Esophagus (tissue), 2 donors: ENCODE measurements at regions not wholly inside any gene's neighbourhood (a gene's known extent, or its start where the extent isn't known, plus 50 kb on each side); places are given as distances from the start of the nearest gene placed in this dataset.

Experiments
- H3K27ac ChIP-seq, 2 donors: one replicate each; pipeline ENCODE4 v1.5.1; 2013; ENCODE audit warnings: low read depth in 2 of 2, mild to moderate bottlenecking in 2 of 2, inconsistent platforms in 1 of 2, low read length in 1 of 2, moderate library complexity in 1 of 2
- H3K27me3 ChIP-seq, 2 donors: one replicate each; pipeline ENCODE4 v1.6.1; 2013; ENCODE audit warnings: low read length in 2 of 2, control low read depth in 1 of 2, mild to moderate bottlenecking in 1 of 2; ENCODE audit not compliant: insufficient read depth in 2 of 2, control insufficient read depth in 1 of 2
- H3K36me3 ChIP-seq, 2 donors: one replicate each; pipeline ENCODE4 v1.6.1; 2013; ENCODE audit warnings: low read length in 1 of 2; ENCODE audit not compliant: control insufficient read depth in 2 of 2, insufficient read depth in 2 of 2
- H3K4me1 ChIP-seq, 2 donors: one replicate each; pipeline ENCODE4 v1.6.1; 2013; ENCODE audit warnings: low read length in 1 of 2; ENCODE audit not compliant: control insufficient read depth in 2 of 2, insufficient read depth in 2 of 2
- H3K4me3 ChIP-seq, 2 donors: one replicate each; pipeline ENCODE4 v1.5.1; 2013; ENCODE audit warnings: low read length in 2 of 2, mild to moderate bottlenecking in 2 of 2, low read depth in 1 of 2, moderate library complexity in 1 of 2
- H3K9me3 ChIP-seq, 2 donors: one replicate each; pipeline ENCODE4 v1.6.1; 2013; ENCODE audit warnings: mild to moderate bottlenecking in 2 of 2, low read depth in 1 of 2, low read length in 1 of 2, moderate library complexity in 1 of 2; ENCODE audit not compliant: control insufficient read depth in 2 of 2, insufficient read depth in 1 of 2
- whole genome bisulfite sequencing, 2 donors: extraction: QIAGEN DNeasy Blood & Tissue Kit; methylation state at CpG; one replicate each; pipeline ENCODE4 v1.1.7; 2013; 5-methylcytosine and 5-hydroxymethylcytosine counted together
- donor health status: healthy with polysubstance abuse.
- donor health status: Bipolar disorder and iron deficiency.

- WGBS, 2 donors, result 62% methylated on average over 4 of the region's 4 CpGs
- H3K27ac ChIP-seq, result no peak overlapping the region
- no peaks in the 10 kb centered on the region for H3K36me3 ChIP-seq
- no peaks in the 10 kb centered on the region for H3K9me3 ChIP-seq
- H3K4me1 ChIP-seq, result no peaks in the 10 kb centered on the region
- H3K4me3 ChIP-seq, result no peak overlapping the region
- H3K27me3 ChIP-seq, result no peaks in the 10 kb centered on the region
Measured at GRCh38 chr12:87756111-87756510, 273.1 kb downstream of the C12orf50 start.

GRCh38 chr12:87728931-87729593 is 300.1 kb downstream of the C12orf50 start:
- Histone ChIP-seq H3K27ac (no peak overlapping the region), H3K4me1 (no peaks in the 10 kb centered on the region), H3K27me3 (no peaks in the 10 kb centered on the region), H3K36me3 (no peaks in the 10 kb centered on the region), H3K9me3 (no peaks in the 10 kb centered on the region), H3K4me3 (no peak overlapping the region)
- 60 to 62% methylated on average over 2 of the region's 2 CpGs for WGBS, 2 donors

- 51 to 61% methylated on average over 3 of the region's 3 CpGs for WGBS, 2 donors
- H3K9me3 ChIP-seq, result no peaks in the 10 kb centered on the region
- no peaks in the 10 kb centered on the region for H3K4me1 ChIP-seq
- H3K27ac ChIP-seq, result no peak overlapping the region
- no peaks in the 10 kb centered on the region for H3K27me3 ChIP-seq
- H3K4me3 ChIP-seq, result no peak overlapping the region
- no peaks in the 10 kb centered on the region for H3K36me3 ChIP-seq
Measured at GRCh38 chr12:87720967-87721366, 308.2 kb downstream of the C12orf50 start.

GRCh38 chr12:87704374-87704773 is 324.8 kb downstream of the C12orf50 start:
- no peaks in the 10 kb centered on the region for H3K4me1 ChIP-seq
- H3K4me3 ChIP-seq, result no peak overlapping the region
- no peaks in the 10 kb centered on the region for H3K27me3 ChIP-seq
- no peaks in the 10 kb centered on the region for H3K36me3 ChIP-seq
- H3K9me3 ChIP-seq, result peaks cover 0 to 2% of the 10 kb centered on the region in 2 donors
- 49 to 58% methylated on average over 5 of the region's 5 CpGs for WGBS, 2 donors
- H3K27ac ChIP-seq, result no peak overlapping the region

GRCh38 chr12:87690236-87690810 is 338.9 kb downstream of the C12orf50 start:
- H3K27me3 ChIP-seq, result no peaks in the 10 kb centered on the region
- no peaks in the 10 kb centered on the region for H3K9me3 ChIP-seq
- H3K27ac ChIP-seq, result no peak overlapping the region
- no peaks in the 10 kb centered on the region for H3K4me1 ChIP-seq
- no peaks in the 10 kb centered on the region for H3K36me3 ChIP-seq
- WGBS, 2 donors, result 81 to 83% methylated on average over 7 of the region's 7 CpGs
- no peak overlapping the region for H3K4me3 ChIP-seq

GRCh38 chr12:87689196-87689595 is 340.0 kb downstream of the C12orf50 start:
- no peak overlapping the region for H3K27ac ChIP-seq
- H3K36me3 ChIP-seq, result no peaks in the 10 kb centered on the region
- 77 to 82% methylated on average over 2 of the region's 2 CpGs for WGBS, 2 donors
- no peaks in the 10 kb centered on the region for H3K4me1 ChIP-seq
- no peaks in the 10 kb centered on the region for H3K27me3 ChIP-seq
- H3K4me3 ChIP-seq, result no peak overlapping the region
- H3K9me3 ChIP-seq, result no peaks in the 10 kb centered on the region

- no peaks in the 10 kb centered on the region for H3K36me3 ChIP-seq
- H3K9me3 ChIP-seq, result no peaks in the 10 kb centered on the region
- no peak overlapping the region for H3K27ac ChIP-seq
- 50 to 56% methylated on average over 6 of the region's 6 CpGs for WGBS, 2 donors
- no peaks in the 10 kb centered on the region for H3K4me1 ChIP-seq
- no peaks in the 10 kb centered on the region for H3K27me3 ChIP-seq
- no peak overlapping the region for H3K4me3 ChIP-seq
Measured at GRCh38 chr12:87687362-87687761, 341.8 kb downstream of the C12orf50 start.

GRCh38 chr12:87685696-87686095 is 343.5 kb downstream of the C12orf50 start:
- H3K4me1 ChIP-seq, result no peaks in the 10 kb centered on the region
- H3K27me3 ChIP-seq, result no peaks in the 10 kb centered on the region
- no peak overlapping the region for H3K4me3 ChIP-seq

GRCh38 chr12:87679251-87679650 is 349.9 kb downstream of the C12orf50 start:
- 61 to 72% methylated on average over 2 of the region's 2 CpGs for WGBS, 2 donors
- Histone ChIP-seq H3K27me3 (no peaks in the 10 kb centered on the region), H3K36me3 (no peaks in the 10 kb centered on the region), H3K27ac (no peak overlapping the region), H3K9me3 (no peaks in the 10 kb centered on the region), H3K4me1 (no peaks in the 10 kb centered on the region), H3K4me3 (no peak overlapping the region)

More at GRCh38 chr12:87685696-87686095, 343.5 kb downstream of the C12orf50 start:
- H3K27ac ChIP-seq, result no peak overlapping the region
- no peaks in the 10 kb centered on the region for H3K9me3 ChIP-seq
- H3K36me3 ChIP-seq, result no peaks in the 10 kb centered on the region

- H3K27ac ChIP-seq, result no peak overlapping the region
- no peaks in the 10 kb centered on the region for H3K9me3 ChIP-seq
- H3K4me3 ChIP-seq, result no peak overlapping the region
- no peaks in the 10 kb centered on the region for H3K27me3 ChIP-seq
- no peaks in the 10 kb centered on the region for H3K36me3 ChIP-seq
- H3K4me1 ChIP-seq, result no peaks in the 10 kb centered on the region
Measured at GRCh38 chr12:87678453-87678852, 350.7 kb downstream of the C12orf50 start.
